IMR-90 (cell line): ENCODE measurements at regions not wholly inside any gene's neighbourhood (a gene's known extent, or its start where the extent isn't known, plus 50 kb on each side); places are given as distances from the start of the nearest gene placed in this dataset.

Source experiments
- ATAC-seq: fragments of 200-7000 bp; cut with Tn5 transposase; 2 replicates; pipeline ENCODE4 v1.9.1; 2020; ENCODE audit warnings: low read depth, mild to moderate bottlenecking, moderate library complexity
- BruUV-seq: library from RNA; stranded (reverse); fragments of 400-500 nt; replicated peaks from 2 replicates; lab custom pipeline; 2021; lab: Mats Ljungman, UMichigan
- CTCF ChIA-PET: fragments of 300-600 bp; formaldehyde crosslinking; extraction: SDS; loops from one replicate; lab custom pipeline; 2021; ENCODE audit warnings: antibody characterized with exemption; lab: Yijun Ruan, JAX
- POLR2A ChIA-PET: fragments of 300-600 bp; sonication (Branson Sonifier 250); formaldehyde crosslinking; loops from one replicate; lab custom pipeline; 2022; ENCODE audit warnings: antibody characterized with exemption; ENCODE audit not compliant: unreplicated experiment; lab: Charles Lee
- DNase-seq: peaks from one replicate; pipeline ENCODE4 v3.0.0; 2013
- H2AFZ ChIP-seq: replicated peaks from 2 replicates; pipeline ENCODE3; 2013; ENCODE audit warnings: low read length, mild to moderate bottlenecking; ENCODE audit not compliant: poor library complexity
- H2AK5ac ChIP-seq: 2 replicates; pipeline ENCODE4 v1.6.1; 2013; ENCODE audit warnings: low read depth, low read length, inconsistent platforms
- H2AK9ac ChIP-seq: replicated peaks from 2 replicates; pipeline ENCODE3; 2013; ENCODE audit warnings: mild to moderate bottlenecking, low read depth, low read length, moderate library complexity; ENCODE audit not compliant: poor library complexity
- H2BK120ac ChIP-seq: 2 replicates; pipeline ENCODE4 v1.6.1; 2013; ENCODE audit warnings: low read depth, low read length, inconsistent platforms
- H2BK15ac ChIP-seq: 3 replicates; pipeline ENCODE4 v1.6.1; 2013; ENCODE audit warnings: low read depth, low read length, inconsistent platforms
- H2BK20ac ChIP-seq: 2 replicates; pipeline ENCODE4 v1.6.1; 2013; ENCODE audit warnings: low read depth, mild to moderate bottlenecking, inconsistent platforms, low read length, moderate library complexity
- H2BK5ac ChIP-seq: 2 replicates; pipeline ENCODE4 v1.6.1; 2013; ENCODE audit warnings: mild to moderate bottlenecking, low read depth, low read length, inconsistent platforms; ENCODE audit not compliant: poor library complexity, severe bottlenecking
- H3K14ac ChIP-seq: replicated peaks from 2 replicates; pipeline ENCODE4 v1.6.1; 2013; ENCODE audit warnings: low read depth, low read length, inconsistent platforms
- H3K18ac ChIP-seq: 2 replicates; pipeline ENCODE4 v1.6.1; 2013; ENCODE audit warnings: low read depth, low read length, control low read depth
- H3K23ac ChIP-seq: 2 replicates; pipeline ENCODE4 v1.6.1; 2013; ENCODE audit warnings: low read depth, low read length, inconsistent platforms
- H3K27ac ChIP-seq: 2 replicates; pipeline ENCODE4 v1.5.1; 2013; ENCODE audit warnings: mild to moderate bottlenecking, control low read depth, low read length; ENCODE audit not compliant: insufficient read depth
- H3K27me3 ChIP-seq: 2 replicates; pipeline ENCODE4 v1.6.1; 2013; ENCODE audit warnings: low read length; ENCODE audit not compliant: control insufficient read depth, insufficient read depth
- H3K36me3 ChIP-seq: 2 replicates; pipeline ENCODE4 v1.6.1; 2013; ENCODE audit warnings: low read length, mixed read lengths; ENCODE audit not compliant: control insufficient read depth, insufficient read depth
- H3K4ac ChIP-seq: 2 replicates; pipeline ENCODE4 v1.6.1; 2013; ENCODE audit warnings: low read depth, low read length, inconsistent platforms
- H3K4me1 ChIP-seq: 2 replicates; pipeline ENCODE4 v1.6.1; 2013; ENCODE audit warnings: low read length, mixed read lengths; ENCODE audit not compliant: control insufficient read depth, insufficient read depth
- H3K4me2 ChIP-seq: 2 replicates; pipeline ENCODE4 v1.6.1; 2013; ENCODE audit warnings: low read depth, mild to moderate bottlenecking, control low read depth, low read length, moderate library complexity
- H3K4me3 ChIP-seq: 2 replicates; pipeline ENCODE4 v1.5.1; 2013; ENCODE audit warnings: low read depth, mild to moderate bottlenecking, control low read depth, low read length, moderate library complexity; ENCODE audit not compliant: insufficient read depth
- H3K56ac ChIP-seq: 2 replicates; pipeline ENCODE4 v1.6.1; 2013; ENCODE audit warnings: low read length, inconsistent platforms; ENCODE audit not compliant: insufficient read depth; ENCODE audit errors: extremely low read depth
- H3K79me1 ChIP-seq, 2 experiments: 2 replicates each; pipeline ENCODE4 v1.6.1; 2013; ENCODE audit warnings: low read length in 2 of 2, inconsistent platforms in 1 of 2, low read depth in 1 of 2
- H3K9ac ChIP-seq: 2 replicates; pipeline ENCODE4 v1.6.1; 2013; ENCODE audit warnings: low read depth, low read length, control low read depth
- H3K9me1 ChIP-seq: 2 replicates; pipeline ENCODE4 v1.6.1; 2013; ENCODE audit warnings: low read length, inconsistent platforms; ENCODE audit not compliant: insufficient read depth
- H3K9me3 ChIP-seq: 2 replicates; pipeline ENCODE4 v1.6.1; 2013; ENCODE audit warnings: low read length; ENCODE audit not compliant: control insufficient read depth, insufficient read depth
- H4K20me1 ChIP-seq: 2 replicates; pipeline ENCODE4 v1.6.1; 2013; ENCODE audit warnings: low read length, inconsistent platforms; ENCODE audit not compliant: insufficient read depth
- H4K5ac ChIP-seq: 2 replicates; pipeline ENCODE4 v1.6.1; 2013; ENCODE audit warnings: mild to moderate bottlenecking, low read depth, low read length, control low read depth
- H4K8ac ChIP-seq, 2 experiments: 2 replicates each; pipeline ENCODE4 v1.6.1; 2013; ENCODE audit warnings: low read depth in 2 of 2, low read length in 2 of 2, control low read depth in 1 of 2, inconsistent platforms in 1 of 2
- H4K91ac ChIP-seq: 2 replicates; pipeline ENCODE4 v1.6.1; 2013; ENCODE audit warnings: low read depth, low read length, inconsistent platforms; ENCODE audit not compliant: insufficient read depth
- MXI1 ChIP-seq: IDR thresholded peaks from 2 replicates; pipeline ENCODE4 v1.6.1; 2012; ENCODE audit warnings: low read depth, mild to moderate bottlenecking, low read length, moderate library complexity, borderline replicate concordance
- WGBS, 2 experiments: methylation state at CpG; one replicate each; pipeline versions ENCODE4 v1.1.5 to v1.1.7; 2013; ENCODE audit warnings: missing lambda C conversion rate in 2 of 2; ENCODE audit not compliant: insufficient read length in 1 of 2; ENCODE audit errors: extremely low coverage in 2 of 2; 5-methylcytosine and 5-hydroxymethylcytosine counted together
- dilution Hi-C: fragments of 300-500 bp; cut with HindIII; formaldehyde crosslinking; loops from one replicate; pipeline ENCODE4 v1.14.3; 2018; ENCODE audit warnings: low sequenced_read_pairs; ENCODE audit not compliant: unreplicated experiment
- in situ Hi-C: fragments of 300-500 bp; cut with MboI; formaldehyde crosslinking; loops from 3 replicates; pipeline ENCODE4 v1.14.3; 2019; ENCODE audit warnings: low sequenced_read_pairs, inconsistent platforms, mixed read lengths
- intact Hi-C: fragments of 100-400 bp; cut with micrococcal nuclease; formaldehyde crosslinking; loops from 2 replicates; pipeline ENCODE4 v1.10.0; 2022

DNA sequence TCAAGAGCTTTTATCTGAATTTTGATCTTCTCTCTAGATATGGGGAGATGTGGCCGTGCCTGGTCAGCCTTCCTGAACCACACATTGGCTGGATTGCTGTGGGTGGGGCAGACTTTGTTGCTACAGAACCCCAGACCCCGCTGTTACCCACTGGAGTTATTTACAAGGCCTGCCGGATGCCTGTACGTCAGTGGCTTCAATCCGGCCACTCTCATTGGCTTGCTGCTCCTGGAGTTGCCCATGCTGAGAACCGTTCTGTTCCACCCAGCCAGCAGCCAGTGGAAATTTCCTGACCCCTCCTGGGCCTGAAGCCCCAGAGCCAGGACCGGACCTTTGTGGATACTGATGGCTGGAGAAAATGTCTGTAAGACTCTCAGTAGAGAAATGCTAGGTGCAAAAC lies 101.9 kb downstream of the TFAP2C start:
- no peak overlapping the region for H4K8ac ChIP-seq
- H3K79me1 ChIP-seq = no peaks in the 10 kb centered on the region
- no peak overlapping the region for H4K91ac ChIP-seq
- no peak overlapping the region for H3K27ac ChIP-seq
- H2BK120ac ChIP-seq = no peak overlapping the region
- H3K23ac ChIP-seq = no peak overlapping the region
- no peak overlapping the region for H3K56ac ChIP-seq
- no peaks in the 10 kb centered on the region for H3K9me1 ChIP-seq
- no peak overlapping the region for H3K4me3 ChIP-seq
- WGBS, 2 experiments = 47% methylated on average over 3 of the region's 7 CpGs; no CpG with 5 or more reads in 1 of the 2 experiments
- no peak for TF ChIP-seq MXI1
- no peak overlapping the region for H2BK20ac ChIP-seq
- no peaks in the 10 kb centered on the region for H3K4me1 ChIP-seq
- ATAC-seq = no peak
- no peak overlapping the region for H3K14ac ChIP-seq
- H3K9me3 ChIP-seq = 0 out of 2 replicates have a peak, but pooled peaks cover 3% of the 10 kb centered on the region
- H2AFZ ChIP-seq = no peak overlapping the region
- H3K4me2 ChIP-seq = no peak overlapping the region
- H3K18ac ChIP-seq = no peak overlapping the region
- in situ Hi-C loops = no loop called here
- intact Hi-C loops = no loop called here
- BruUV-seq = no TSS peak
- no peak overlapping the region for H3K9ac ChIP-seq
- H3K27me3 ChIP-seq = peaks cover 3% of the 10 kb centered on the region; the same call in 1 of the 2 replicates
- DNase-seq = no peak
- H3K4ac ChIP-seq = no peak overlapping the region
- POLR2A ChIA-PET = no interaction called here
- no peak overlapping the region for H2BK5ac ChIP-seq
- H4K5ac ChIP-seq = no peak overlapping the region
- H2AK5ac ChIP-seq = no peak overlapping the region
- H4K20me1 ChIP-seq = no peaks in the 10 kb centered on the region
- dilution Hi-C loops = no loop called here
- CTCF ChIA-PET = no interaction called here
- H2AK9ac ChIP-seq = no peak overlapping the region
- H3K36me3 ChIP-seq = no peaks in the 10 kb centered on the region
- no peak overlapping the region for H2BK15ac ChIP-seq
